PC-9 (cell line): ENCODE measurements at regions not wholly inside any gene's neighbourhood (a gene's known extent, or its start where the extent isn't known, plus 50 kb on each side); places are given as distances from the start of the nearest gene placed in this dataset.

Source experiments
- EZH2 ChIP-seq: fragments of 200-600 bp; sonication (generic); IDR thresholded peaks from 2 replicates; pipeline ENCODE4 v1.8.0; 2017; ENCODE audit warnings: antibody characterized with exemption, low read depth
- TF ChIP-seq, protein P1 (sequence below): fragments of 200-600 bp; sonication (generic); conservative IDR thresholded peaks from 2 replicates; pipeline ENCODE4 v1.6.1; 2017; ENCODE audit warnings: mixed run types, antibody characterized with exemption, mild to moderate bottlenecking, moderate library complexity

DNA sequence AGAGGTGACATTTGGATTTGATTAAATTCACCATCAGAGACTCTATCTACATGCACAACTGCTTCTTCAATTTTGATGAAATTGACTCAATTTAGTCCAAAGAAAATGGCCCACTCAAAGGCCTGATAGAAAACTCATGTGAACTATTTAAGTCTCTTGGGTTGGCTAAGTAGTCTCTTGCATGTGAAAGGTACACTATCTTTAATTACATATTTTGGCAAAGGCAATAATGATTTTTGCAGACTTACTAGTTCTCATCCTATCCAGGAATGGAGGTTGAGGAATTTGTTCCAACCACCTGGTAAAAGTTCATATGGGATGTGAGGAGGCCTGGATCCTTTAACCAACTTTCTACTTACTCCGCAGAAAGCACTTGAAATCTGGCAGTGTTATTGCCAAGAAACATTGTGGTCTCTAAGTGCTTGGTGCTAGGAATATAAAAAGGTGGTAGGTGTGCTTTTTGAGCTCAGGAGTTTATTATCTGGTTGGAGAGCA, 618.6 kb upstream of the MKI67 start:
- TF ChIP-seq, protein P1, sequence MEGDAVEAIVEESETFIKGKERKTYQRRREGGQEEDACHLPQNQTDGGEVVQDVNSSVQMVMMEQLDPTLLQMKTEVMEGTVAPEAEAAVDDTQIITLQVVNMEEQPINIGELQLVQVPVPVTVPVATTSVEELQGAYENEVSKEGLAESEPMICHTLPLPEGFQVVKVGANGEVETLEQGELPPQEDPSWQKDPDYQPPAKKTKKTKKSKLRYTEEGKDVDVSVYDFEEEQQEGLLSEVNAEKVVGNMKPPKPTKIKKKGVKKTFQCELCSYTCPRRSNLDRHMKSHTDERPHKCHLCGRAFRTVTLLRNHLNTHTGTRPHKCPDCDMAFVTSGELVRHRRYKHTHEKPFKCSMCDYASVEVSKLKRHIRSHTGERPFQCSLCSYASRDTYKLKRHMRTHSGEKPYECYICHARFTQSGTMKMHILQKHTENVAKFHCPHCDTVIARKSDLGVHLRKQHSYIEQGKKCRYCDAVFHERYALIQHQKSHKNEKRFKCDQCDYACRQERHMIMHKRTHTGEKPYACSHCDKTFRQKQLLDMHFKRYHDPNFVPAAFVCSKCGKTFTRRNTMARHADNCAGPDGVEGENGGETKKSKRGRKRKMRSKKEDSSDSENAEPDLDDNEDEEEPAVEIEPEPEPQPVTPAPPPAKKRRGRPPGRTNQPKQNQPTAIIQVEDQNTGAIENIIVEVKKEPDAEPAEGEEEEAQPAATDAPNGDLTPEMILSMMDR: no peak
- no peak for TF ChIP-seq EZH2
